Effector memory CD8-positive, alpha-beta T cell (primary cell): ENCODE measurements at regions not wholly inside any gene's neighbourhood (a gene's known extent, or its start where the extent isn't known, plus 50 kb on each side); places are given as distances from the start of the nearest gene placed in this dataset.

Source experiments
- ATAC-seq: fragments of 150-1000 bp; cut with Tn5 transposase; replicated peaks from 2 replicates; pipeline ENCODE4 v1.10.0; 2021; ENCODE audit warnings: mild to moderate bottlenecking, moderate library complexity
- DNase-seq, 3 experiments: peaks; one replicate each; pipeline ENCODE4 v3.0.0; 2021
- H3K27ac Mint-ChIP-seq, 2 donors: one replicate each; pipeline ENCODE4 v1.8.0; 2022; ENCODE audit warnings: mild to moderate bottlenecking in 2 of 2, mixed read lengths in 2 of 2, moderate library complexity in 2 of 2
- H3K27me3 Mint-ChIP-seq, 2 donors: one replicate each; pipeline ENCODE4 v1.8.0; 2022; ENCODE audit warnings: mixed read lengths in 2 of 2
- H3K36me3 Mint-ChIP-seq: one replicate; pipeline ENCODE4 v1.8.0; 2022; ENCODE audit warnings: mild to moderate bottlenecking, moderate library complexity, mixed read lengths; ENCODE audit not compliant: insufficient read depth
- H3K4me1 Mint-ChIP-seq, 2 donors: one replicate each; pipeline ENCODE4 v1.8.0; 2022; ENCODE audit warnings: low read depth in 2 of 2, mixed read lengths in 2 of 2
- H3K4me3 Mint-ChIP-seq, 2 donors: one replicate each; pipeline ENCODE4 v1.8.0; 2022; ENCODE audit warnings: mild to moderate bottlenecking in 2 of 2, mixed read lengths in 2 of 2, moderate library complexity in 2 of 2
- H3K9me3 Mint-ChIP-seq, 2 donors: one replicate each; pipeline ENCODE4 v1.8.0; 2022; ENCODE audit warnings: mixed read lengths in 2 of 2

- Mint-ChIP-seq H3K9me3 (no peaks in the 10 kb centered on the region), H3K4me1 (peaks cover 5% of the 10 kb centered on the region in 2 donors), H3K36me3 (no peaks in the 10 kb centered on the region), H3K27ac (no peak overlapping the region), H3K4me3 (no peak overlapping the region), H3K27me3 (peaks cover 15 to 25% of the 10 kb centered on the region in 2 donors)
- peak; percentile 71 to 74 (median 73) for DNase-seq
- ATAC-seq = peak; percentile 81
Measured at GRCh38 chr14:66070542-66071319, 415.4 kb upstream of the CCDC196 start.

- Mint-ChIP-seq H3K9me3 (no peaks in the 10 kb centered on the region), H3K4me3 (no peak overlapping the region), H3K36me3 (no peaks in the 10 kb centered on the region), H3K4me1 (peaks cover 5% of the 10 kb centered on the region in 2 donors), H3K27ac (no peak overlapping the region), H3K27me3 (peaks cover 26 to 42% of the 10 kb centered on the region in 2 donors)
- ATAC-seq (no peak), DNase-seq (no peak)
Measured at GRCh38 chr14:66072190-66073084, 413.7 kb upstream of the CCDC196 start.

DNA sequence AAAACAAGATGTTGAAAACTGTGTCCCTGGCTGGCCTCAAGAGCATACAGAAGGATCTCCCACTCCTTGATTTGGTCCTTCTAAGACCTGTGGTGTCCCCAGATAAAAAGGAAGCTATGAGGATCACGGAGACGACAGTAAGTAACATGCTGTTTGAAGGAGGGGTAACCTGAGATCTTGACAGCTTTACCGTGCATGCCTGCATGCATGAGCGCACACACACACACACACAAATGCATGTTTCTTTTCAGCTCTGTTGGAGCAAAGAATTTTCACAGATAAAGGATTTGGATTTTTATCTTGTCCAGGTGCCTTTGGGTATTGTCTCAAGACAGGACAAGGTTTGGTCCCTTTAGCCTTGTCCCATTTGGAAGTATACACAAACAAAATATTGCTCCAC is 411.6 kb upstream of the CCDC196 start:
- ATAC-seq (no peak), DNase-seq (no peak)
- peaks cover 35 to 51% of the 10 kb centered on the region in 2 donors for H3K27me3 Mint-ChIP-seq
- no peak overlapping the region for H3K27ac Mint-ChIP-seq
- no peaks in the 10 kb centered on the region for H3K9me3 Mint-ChIP-seq
- no peak overlapping the region for H3K4me3 Mint-ChIP-seq
- H3K36me3 Mint-ChIP-seq = no peaks in the 10 kb centered on the region
- peaks cover 5% of the 10 kb centered on the region in 2 donors for H3K4me1 Mint-ChIP-seq

DNA sequence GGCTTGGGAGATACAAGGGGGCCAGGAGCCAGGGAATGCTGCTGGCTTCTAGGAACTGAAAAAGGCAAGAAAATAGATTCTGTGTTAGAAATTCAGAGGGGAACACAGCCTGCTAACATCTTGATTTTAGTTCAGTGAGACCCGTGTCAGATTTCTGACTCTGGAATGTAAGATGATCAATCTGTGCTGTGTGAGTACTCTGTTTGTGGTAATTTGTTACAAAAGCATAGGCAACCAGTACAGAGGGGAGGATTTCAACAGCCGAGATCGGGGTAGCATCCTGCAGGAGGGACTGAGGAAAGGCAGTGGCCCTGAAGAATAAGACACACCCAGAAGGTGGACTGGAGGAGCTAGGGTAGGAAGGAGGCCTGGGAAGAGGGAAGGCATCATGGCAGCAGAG is 410.0 kb upstream of the CCDC196 start:
- Mint-ChIP-seq H3K36me3 (no peaks in the 10 kb centered on the region), H3K27ac (no peak overlapping the region), H3K4me3 (no peak overlapping the region), H3K9me3 (no peaks in the 10 kb centered on the region), H3K4me1 (no peaks in the 10 kb centered on the region), H3K27me3 (peaks cover 37 to 51% of the 10 kb centered on the region in 2 donors)
- ATAC-seq = no peak
- DNase-seq = no peak

- Mint-ChIP-seq H3K4me1 (no peaks in the 10 kb centered on the region), H3K4me3 (no peak overlapping the region), H3K27ac (no peak overlapping the region), H3K9me3 (no peaks in the 10 kb centered on the region), H3K27me3 (peaks cover 49 to 65% of the 10 kb centered on the region in 2 donors), H3K36me3 (no peaks in the 10 kb centered on the region)
- no peak for ATAC-seq
- no peak for DNase-seq
Measured at GRCh38 chr14:66078006-66078405, 408.2 kb upstream of the CCDC196 start.

- no peak for ATAC-seq
- Mint-ChIP-seq H3K4me3 (no peak overlapping the region), H3K9me3 (no peaks in the 10 kb centered on the region), H3K4me1 (no peaks in the 10 kb centered on the region), H3K27me3 (peaks cover 52 to 53% of the 10 kb centered on the region in 2 donors), H3K27ac (no peak overlapping the region), H3K36me3 (no peaks in the 10 kb centered on the region)
- DNase-seq = no peak
Measured at GRCh38 chr14:66081594-66082376, 404.4 kb upstream of the CCDC196 start.

DNA sequence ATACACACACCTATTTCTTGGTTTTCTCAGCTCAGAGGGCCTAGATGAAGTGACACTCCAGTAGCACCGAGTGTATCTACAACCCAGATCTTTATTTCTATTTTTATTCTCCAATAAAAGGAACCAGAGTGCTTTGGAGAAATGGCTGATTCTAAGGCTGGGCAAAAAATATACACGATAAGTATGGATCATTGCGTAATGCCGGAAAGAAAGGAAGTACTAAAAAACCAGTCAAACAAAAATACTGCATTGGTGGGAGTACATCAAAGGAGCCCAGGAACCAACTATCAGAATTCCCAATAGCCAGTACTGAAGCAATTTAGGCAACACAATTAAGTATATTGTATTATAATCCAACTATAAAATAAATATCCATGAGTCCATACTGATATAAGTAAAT is 400.9 kb upstream of the CCDC196 start:
- Mint-ChIP-seq H3K4me3 (no peak overlapping the region), H3K36me3 (no peaks in the 10 kb centered on the region), H3K27me3 (peaks cover 24 to 30% of the 10 kb centered on the region in 2 donors), H3K9me3 (no peaks in the 10 kb centered on the region), H3K4me1 (no peaks in the 10 kb centered on the region), H3K27ac (no peak overlapping the region)
- ATAC-seq (no peak), DNase-seq (no peak)

DNA sequence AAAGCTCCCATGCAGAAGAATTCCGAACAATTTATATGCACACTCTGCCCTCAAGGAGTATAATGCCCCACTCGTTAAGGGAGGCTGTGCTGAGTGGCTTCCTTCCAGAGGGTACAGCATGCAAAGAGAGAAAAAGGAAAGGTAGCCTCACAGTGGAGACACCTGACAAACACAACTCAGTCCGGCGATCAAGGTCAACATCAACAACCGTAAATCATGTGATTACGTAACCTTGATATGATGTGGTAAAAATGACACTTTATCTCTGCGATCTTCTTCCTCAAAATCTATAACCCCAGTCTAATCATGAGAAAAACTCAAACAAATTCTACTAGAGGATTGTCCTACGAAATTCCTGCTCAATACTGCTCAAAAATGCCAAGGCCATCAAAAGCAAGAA is 400.5 kb upstream of the CCDC196 start:
- H3K9me3 Mint-ChIP-seq = no peaks in the 10 kb centered on the region
- H3K27ac Mint-ChIP-seq = no peak overlapping the region
- H3K4me3 Mint-ChIP-seq = no peak overlapping the region
- ATAC-seq (no peak), DNase-seq (no peak)
- H3K36me3 Mint-ChIP-seq = no peaks in the 10 kb centered on the region
- H3K27me3 Mint-ChIP-seq = peaks cover 19 to 26% of the 10 kb centered on the region in 2 donors
- H3K4me1 Mint-ChIP-seq = no peaks in the 10 kb centered on the region

DNA sequence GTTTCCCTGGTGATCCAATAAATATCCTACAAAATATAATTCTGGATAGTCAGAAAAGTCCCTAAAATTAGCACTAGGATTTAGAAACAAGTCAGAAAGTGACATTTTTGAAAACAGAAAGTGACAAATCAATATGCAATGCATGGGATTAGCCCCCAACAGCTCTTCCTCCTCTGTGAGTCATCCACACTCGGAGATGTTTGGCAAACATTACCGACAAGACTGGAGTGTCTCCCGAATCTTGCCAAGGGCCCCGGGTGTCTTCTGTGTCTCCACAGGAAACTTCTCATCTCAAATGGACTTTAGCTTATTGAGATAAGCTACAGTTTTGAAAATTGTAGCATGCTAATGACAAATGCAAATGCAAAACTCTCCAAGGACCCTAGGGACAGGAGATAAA is 398.9 kb upstream of the CCDC196 start:
- H3K4me1 Mint-ChIP-seq = no peaks in the 10 kb centered on the region
- peaks cover 8 to 18% of the 10 kb centered on the region in 2 donors for H3K27me3 Mint-ChIP-seq
- no peaks in the 10 kb centered on the region for H3K9me3 Mint-ChIP-seq
- DNase-seq (no peak), ATAC-seq (no peak)
- no peak overlapping the region for H3K4me3 Mint-ChIP-seq
- no peak overlapping the region for H3K27ac Mint-ChIP-seq
- H3K36me3 Mint-ChIP-seq = no peaks in the 10 kb centered on the region

GRCh38 chr14:66088656-66089055 is 397.5 kb upstream of the CCDC196 start:
- H3K4me1 Mint-ChIP-seq = no peaks in the 10 kb centered on the region
- ATAC-seq = no peak
- no peaks in the 10 kb centered on the region for H3K36me3 Mint-ChIP-seq
- peaks cover 15 to 18% of the 10 kb centered on the region in 2 donors for H3K27me3 Mint-ChIP-seq
- H3K4me3 Mint-ChIP-seq = no peak overlapping the region
- no peaks in the 10 kb centered on the region for H3K9me3 Mint-ChIP-seq
- DNase-seq = no peak
- H3K27ac Mint-ChIP-seq = no peak overlapping the region

DNA sequence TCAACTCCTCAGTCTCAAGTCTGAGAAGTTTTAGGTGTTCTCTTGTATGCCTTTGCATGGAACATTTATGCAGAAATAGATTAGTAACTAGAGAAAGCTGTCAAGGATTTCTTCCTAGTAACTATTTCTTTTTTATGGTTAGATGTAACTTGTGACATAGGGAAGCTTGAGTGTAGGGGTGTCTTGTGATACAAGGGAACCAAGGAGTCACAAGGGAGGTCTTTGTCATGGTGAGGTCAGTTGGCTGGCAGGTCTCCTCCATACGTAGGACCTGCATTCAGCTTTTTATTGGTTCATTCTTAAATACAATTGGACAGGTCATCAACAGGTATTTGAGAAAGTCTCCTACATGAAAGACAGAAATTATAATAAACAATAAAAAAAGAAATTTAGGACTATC is 394.0 kb upstream of the CCDC196 start:
- Mint-ChIP-seq H3K4me1 (no peaks in the 10 kb centered on the region), H3K27ac (no peak overlapping the region), H3K27me3 (peaks cover 9 to 28% of the 10 kb centered on the region in 2 donors), H3K4me3 (no peak overlapping the region), H3K36me3 (no peaks in the 10 kb centered on the region), H3K9me3 (no peaks in the 10 kb centered on the region)
- DNase-seq (no peak), ATAC-seq (no peak)

GRCh38 chr14:66092748-66093147 is 393.4 kb upstream of the CCDC196 start:
- H3K4me3 Mint-ChIP-seq = no peak overlapping the region
- DNase-seq (no peak), ATAC-seq (no peak)
- no peaks in the 10 kb centered on the region for H3K36me3 Mint-ChIP-seq
- H3K27me3 Mint-ChIP-seq = peaks cover 9 to 28% of the 10 kb centered on the region in 2 donors
- no peaks in the 10 kb centered on the region for H3K4me1 Mint-ChIP-seq
- H3K9me3 Mint-ChIP-seq = no peaks in the 10 kb centered on the region
- no peak overlapping the region for H3K27ac Mint-ChIP-seq

- no peaks in the 10 kb centered on the region for H3K4me1 Mint-ChIP-seq
- ATAC-seq (no peak), DNase-seq (no peak)
- no peak overlapping the region for H3K27ac Mint-ChIP-seq
- H3K4me3 Mint-ChIP-seq = no peak overlapping the region
- H3K36me3 Mint-ChIP-seq = no peaks in the 10 kb centered on the region
- peaks cover 15 to 28% of the 10 kb centered on the region in 2 donors for H3K27me3 Mint-ChIP-seq
- no peaks in the 10 kb centered on the region for H3K9me3 Mint-ChIP-seq
Measured at GRCh38 chr14:66094001-66094727, 392.0 kb upstream of the CCDC196 start.
